ENCODE measurements at regions not wholly inside any gene's neighbourhood (a gene's known extent, or its start where the extent isn't known, plus 50 kb on each side); places are given as distances from the start of the nearest gene placed in this dataset.

GRCh38 chr7:18167815-18168214, 140.2 kb upstream of the PRPS1L1 start:
- TF ChIP-seq, protein P1, sequence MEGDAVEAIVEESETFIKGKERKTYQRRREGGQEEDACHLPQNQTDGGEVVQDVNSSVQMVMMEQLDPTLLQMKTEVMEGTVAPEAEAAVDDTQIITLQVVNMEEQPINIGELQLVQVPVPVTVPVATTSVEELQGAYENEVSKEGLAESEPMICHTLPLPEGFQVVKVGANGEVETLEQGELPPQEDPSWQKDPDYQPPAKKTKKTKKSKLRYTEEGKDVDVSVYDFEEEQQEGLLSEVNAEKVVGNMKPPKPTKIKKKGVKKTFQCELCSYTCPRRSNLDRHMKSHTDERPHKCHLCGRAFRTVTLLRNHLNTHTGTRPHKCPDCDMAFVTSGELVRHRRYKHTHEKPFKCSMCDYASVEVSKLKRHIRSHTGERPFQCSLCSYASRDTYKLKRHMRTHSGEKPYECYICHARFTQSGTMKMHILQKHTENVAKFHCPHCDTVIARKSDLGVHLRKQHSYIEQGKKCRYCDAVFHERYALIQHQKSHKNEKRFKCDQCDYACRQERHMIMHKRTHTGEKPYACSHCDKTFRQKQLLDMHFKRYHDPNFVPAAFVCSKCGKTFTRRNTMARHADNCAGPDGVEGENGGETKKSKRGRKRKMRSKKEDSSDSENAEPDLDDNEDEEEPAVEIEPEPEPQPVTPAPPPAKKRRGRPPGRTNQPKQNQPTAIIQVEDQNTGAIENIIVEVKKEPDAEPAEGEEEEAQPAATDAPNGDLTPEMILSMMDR (conservative IDR thresholded peaks at IDR 0.05; ENCODE audit: low read length), result no peak
- TF ChIP-seq EZH2phosphoT487 (IDR thresholded peaks at IDR 0.05; ENCODE audit: borderline replicate concordance), result no peak
